ENCODE measurements at regions not wholly inside any gene's neighbourhood (a gene's known extent, or its start where the extent isn't known, plus 50 kb on each side); places are given as distances from the start of the nearest gene placed in this dataset.
A peak's percentile ranks its signal among the peaks of the same experiment; 100 is the strongest.

GRCh38 chr11:29125606-29126005 lies 891.2 kb downstream of the KCNA4 start:
- TF ChIP-seq LEF1 (IDR thresholded peaks at IDR 0.05; ENCODE audit: borderline replicate concordance): no peak
- no peak for TF ChIP-seq NFRKB (IDR thresholded peaks at IDR 0.05)
- TF ChIP-seq L3MBTL2 (conservative IDR thresholded peaks at IDR 0.05): no peak
- no peak for TF ChIP-seq HDGF (IDR thresholded peaks at IDR 0.05; ENCODE audit: borderline replicate concordance)
- CTCF ChIA-PET: no interaction called here
- POLR2A ChIA-PET: no interaction called here
- no peak for DNase-seq (ENCODE audit: extremely low spot score)

DNA sequence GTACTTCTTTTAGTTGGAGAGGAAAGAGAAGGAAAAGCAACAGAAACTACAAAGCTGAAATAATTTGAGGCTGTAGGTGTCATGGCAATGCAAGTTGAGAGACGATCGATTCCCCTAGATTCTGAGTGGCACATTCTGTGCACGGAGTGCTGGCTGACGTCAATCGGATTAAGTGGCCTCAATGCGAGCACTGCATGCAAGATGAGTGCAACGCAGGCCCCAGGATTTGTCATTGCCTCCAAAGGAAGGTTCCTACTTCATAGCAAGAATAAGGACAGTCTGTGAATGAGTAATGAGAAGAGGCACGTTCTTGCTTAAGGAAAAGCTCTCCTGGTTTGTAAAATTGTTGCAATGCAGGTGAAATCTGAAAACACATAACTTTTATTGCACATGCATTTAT lies 892.4 kb downstream of the KCNA4 start:
- DNase-seq (ENCODE audit: extremely low spot score): no peak
- POLR2A ChIA-PET: no interaction called here
- no peak for TF ChIP-seq ARNT (IDR thresholded peaks at IDR 0.05)
- CTCF ChIA-PET: no interaction called here

DNA sequence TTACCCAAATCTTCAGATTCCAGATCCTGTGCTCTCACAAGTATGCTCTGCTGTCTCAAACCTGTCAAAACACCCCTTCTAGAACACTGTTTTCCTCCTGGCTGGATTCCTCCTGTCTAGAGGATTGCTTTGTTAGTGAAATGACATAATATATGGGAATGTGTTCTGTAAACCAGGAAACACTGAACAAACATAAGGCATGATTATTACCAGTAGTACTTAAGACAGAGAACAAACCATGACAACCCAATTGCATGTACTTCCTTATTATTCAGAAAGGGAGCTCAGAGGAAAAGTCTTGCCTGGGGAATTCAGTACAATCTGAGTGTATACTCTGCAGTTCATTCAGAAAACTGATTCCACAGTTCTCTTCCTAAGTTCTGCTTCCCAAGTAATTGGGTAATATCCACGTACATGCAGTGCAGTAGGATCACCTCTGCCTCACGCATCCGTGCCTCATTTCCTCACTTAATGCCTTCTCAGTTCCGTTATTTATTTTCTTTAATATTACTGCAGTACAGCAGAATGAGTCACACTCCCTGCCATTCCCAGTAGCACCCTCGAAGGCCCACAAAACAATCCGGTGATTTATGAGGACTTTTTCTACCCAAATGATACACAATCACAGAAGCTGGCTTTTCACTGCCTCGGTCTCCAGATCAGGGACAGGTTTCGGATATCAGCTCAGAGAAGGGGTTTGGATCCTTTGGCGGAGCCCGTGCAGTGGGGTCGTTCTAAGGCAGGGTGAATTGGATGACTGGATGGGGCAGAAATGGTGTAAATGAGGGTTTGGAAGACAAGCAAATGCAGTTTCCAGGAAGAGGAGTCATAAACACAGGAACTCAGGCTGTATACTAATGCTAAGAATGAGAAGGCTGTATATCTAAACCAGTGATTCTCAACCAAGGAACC lies 896.9 kb downstream of the KCNA4 start:
- CTCF ChIA-PET: interaction anchor here (1.0 kb wide), 1 partner anchor 40 kb away, joined by 3 read pairs; no protein-coding TSS in a partner anchor
- DNase-seq (ENCODE audit: extremely low spot score): peak; percentile 11
- POLR2A ChIA-PET: no interaction called here
- TF ChIP-seq NFRKB (IDR thresholded peaks at IDR 0.05) (no peak), SUZ12 (IDR thresholded peaks at IDR 0.05) (no peak), FOXK2 (IDR thresholded peaks at IDR 0.05) (no peak), ARNT (IDR thresholded peaks at IDR 0.05) (no peak), ELF4 (IDR thresholded peaks at IDR 0.05) (no peak), L3MBTL2 (conservative IDR thresholded peaks at IDR 0.05) (no peak), PKNOX1 (IDR thresholded peaks at IDR 0.05) (no peak; the same call in 1 of the 2 replicates), TARDBP (IDR thresholded peaks at IDR 0.05) (no peak), SP1 (IDR thresholded peaks at IDR 0.05) (no peak), LEF1 (IDR thresholded peaks at IDR 0.05; ENCODE audit: borderline replicate concordance) (no peak), FOXA1 (IDR thresholded peaks at IDR 0.05) (no peak)

DNA sequence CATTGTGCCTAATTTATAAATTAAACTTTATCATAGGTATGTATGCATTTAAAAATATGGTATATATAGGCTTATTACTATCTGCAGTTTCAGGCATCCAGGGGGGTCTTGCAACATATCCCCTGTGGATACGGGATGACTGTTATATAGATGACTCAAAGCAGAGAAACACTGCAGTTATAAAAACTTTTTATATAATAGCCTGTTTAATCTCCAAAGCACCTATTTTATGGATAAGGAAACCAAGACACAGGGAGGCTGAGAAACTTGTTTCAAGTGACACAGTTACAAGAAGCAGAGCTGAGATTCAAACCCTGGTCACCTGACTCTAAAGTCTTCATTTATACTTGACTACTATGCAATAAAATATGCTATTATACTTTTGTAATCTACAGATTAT lies 897.7 kb downstream of the KCNA4 start:
- DNase-seq (ENCODE audit: extremely low spot score): no peak
- TF ChIP-seq BHLHE40 (IDR thresholded peaks at IDR 0.05; ENCODE audit: borderline replicate concordance): no peak
- no peak for TF ChIP-seq PKNOX1 (IDR thresholded peaks at IDR 0.05)
- no peak for TF ChIP-seq HDGF (IDR thresholded peaks at IDR 0.05; ENCODE audit: borderline replicate concordance)
- TF ChIP-seq CTBP1 (IDR thresholded peaks at IDR 0.05; ENCODE audit: borderline replicate concordance): no peak
- TF ChIP-seq NFRKB (IDR thresholded peaks at IDR 0.05): no peak
- no peak for TF ChIP-seq FOXK2 (IDR thresholded peaks at IDR 0.05)
- CTCF ChIA-PET: interaction anchor here (1.0 kb wide), 1 partner anchor 40 kb away, joined by 3 read pairs; no protein-coding TSS in a partner anchor
- POLR2A ChIA-PET: no interaction called here

- TF ChIP-seq FOXK2 (IDR thresholded peaks at IDR 0.05) (no peak), TARDBP (IDR thresholded peaks at IDR 0.05) (no peak), BHLHE40 (IDR thresholded peaks at IDR 0.05; ENCODE audit: borderline replicate concordance) (no peak), ARNT (IDR thresholded peaks at IDR 0.05) (no peak), PKNOX1 (IDR thresholded peaks at IDR 0.05) (no peak), ELF4 (IDR thresholded peaks at IDR 0.05) (no peak), CTBP1 (IDR thresholded peaks at IDR 0.05; ENCODE audit: borderline replicate concordance) (no peak), SP1 (IDR thresholded peaks at IDR 0.05) (no peak), L3MBTL2 (conservative IDR thresholded peaks at IDR 0.05) (no peak)
Observed at GRCh38 chr11:29100967-29101366, 915.9 kb downstream of the KCNA4 start.

GRCh38 chr11:29095821-29096220 lies 921.0 kb downstream of the KCNA4 start:
- TF ChIP-seq SUZ12 (IDR thresholded peaks at IDR 0.05): no peak
- TF ChIP-seq FOXA1 (IDR thresholded peaks at IDR 0.05): no peak
- TF ChIP-seq FOXK2 (IDR thresholded peaks at IDR 0.05): no peak
- TF ChIP-seq PKNOX1 (IDR thresholded peaks at IDR 0.05): no peak
- TF ChIP-seq TARDBP (IDR thresholded peaks at IDR 0.05): no peak
- TF ChIP-seq L3MBTL2 (conservative IDR thresholded peaks at IDR 0.05): no peak
- no peak for TF ChIP-seq SP1 (IDR thresholded peaks at IDR 0.05)
- no peak for TF ChIP-seq LEF1 (IDR thresholded peaks at IDR 0.05; ENCODE audit: borderline replicate concordance)
- no peak for TF ChIP-seq HDGF (IDR thresholded peaks at IDR 0.05; ENCODE audit: borderline replicate concordance)
- no peak for TF ChIP-seq BHLHE40 (IDR thresholded peaks at IDR 0.05; ENCODE audit: borderline replicate concordance)
- TF ChIP-seq ARNT (IDR thresholded peaks at IDR 0.05): no peak
- TF ChIP-seq NFRKB (IDR thresholded peaks at IDR 0.05): no peak
- TF ChIP-seq CTBP1 (IDR thresholded peaks at IDR 0.05; ENCODE audit: borderline replicate concordance): no peak
- TF ChIP-seq ELF4 (IDR thresholded peaks at IDR 0.05): no peak
- TF ChIP-seq ZNF384 (IDR thresholded peaks at IDR 0.05): no peak
- no peak for TF ChIP-seq FOXM1 (IDR thresholded peaks at IDR 0.05; ENCODE audit: borderline replicate concordance)
- ChIA-PET CTCF (no interaction called here), POLR2A (no interaction called here)

More at GRCh38 chr11:29100967-29101366, 915.9 kb downstream of the KCNA4 start:
- POLR2A ChIA-PET: no interaction called here
- no peak for DNase-seq (ENCODE audit: extremely low spot score)
- CTCF ChIA-PET: no interaction called here

More at GRCh38 chr11:29095821-29096220, 921.0 kb downstream of the KCNA4 start:
- no peak for DNase-seq (ENCODE audit: extremely low spot score)
